A673 (cell line): ENCODE measurements at regions not wholly inside any gene's neighbourhood (a gene's known extent, or its start where the extent isn't known, plus 50 kb on each side); places are given as distances from the start of the nearest gene placed in this dataset.

Experiments used
- EZH2 ChIP-seq: fragments of 200-600 bp; sonication (generic); IDR thresholded peaks from 2 replicates; pipeline ENCODE4 v1.6.1; 2017; ENCODE audit warnings: borderline replicate concordance, low read depth, mild to moderate bottlenecking, mixed read lengths, antibody characterized with exemption, low read length; ENCODE audit not compliant: poor library complexity, severe bottlenecking
- TF ChIP-seq, protein P1 (sequence below): fragments of 300-800, 200-600 bp; sonication (generic); conservative IDR thresholded peaks from 2 replicates; pipeline ENCODE4 v1.5.1; 2017; ENCODE audit warnings: low read depth, mild to moderate bottlenecking, antibody characterized with exemption, low read length, moderate library complexity, mixed read lengths

GRCh38 chr22:33180356-33180755 lies 122.2 kb upstream of the SYN3 start:
- TF ChIP-seq, protein P1, sequence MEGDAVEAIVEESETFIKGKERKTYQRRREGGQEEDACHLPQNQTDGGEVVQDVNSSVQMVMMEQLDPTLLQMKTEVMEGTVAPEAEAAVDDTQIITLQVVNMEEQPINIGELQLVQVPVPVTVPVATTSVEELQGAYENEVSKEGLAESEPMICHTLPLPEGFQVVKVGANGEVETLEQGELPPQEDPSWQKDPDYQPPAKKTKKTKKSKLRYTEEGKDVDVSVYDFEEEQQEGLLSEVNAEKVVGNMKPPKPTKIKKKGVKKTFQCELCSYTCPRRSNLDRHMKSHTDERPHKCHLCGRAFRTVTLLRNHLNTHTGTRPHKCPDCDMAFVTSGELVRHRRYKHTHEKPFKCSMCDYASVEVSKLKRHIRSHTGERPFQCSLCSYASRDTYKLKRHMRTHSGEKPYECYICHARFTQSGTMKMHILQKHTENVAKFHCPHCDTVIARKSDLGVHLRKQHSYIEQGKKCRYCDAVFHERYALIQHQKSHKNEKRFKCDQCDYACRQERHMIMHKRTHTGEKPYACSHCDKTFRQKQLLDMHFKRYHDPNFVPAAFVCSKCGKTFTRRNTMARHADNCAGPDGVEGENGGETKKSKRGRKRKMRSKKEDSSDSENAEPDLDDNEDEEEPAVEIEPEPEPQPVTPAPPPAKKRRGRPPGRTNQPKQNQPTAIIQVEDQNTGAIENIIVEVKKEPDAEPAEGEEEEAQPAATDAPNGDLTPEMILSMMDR = no peak
- no peak for TF ChIP-seq EZH2
